OCI-LY7 (cell line): ENCODE measurements at regions not wholly inside any gene's neighbourhood (a gene's known extent, or its start where the extent isn't known, plus 50 kb on each side); places are given as distances from the start of the nearest gene placed in this dataset.

Source experiments
- EZH2phosphoT487 ChIP-seq: fragments of 200-600 bp; sonication (generic); IDR thresholded peaks from 2 replicates; pipeline ENCODE4 v1.6.1; 2018; ENCODE audit warnings: low read depth, borderline replicate concordance, mild to moderate bottlenecking, mixed run types, antibody characterized with exemption, low read length, moderate library complexity, mixed read lengths
- TF ChIP-seq, protein P1 (sequence below): fragments of 200-600 bp; sonication (generic); conservative IDR thresholded peaks from 2 replicates; pipeline ENCODE4 v1.5.1; 2014; ENCODE audit warnings: mild to moderate bottlenecking, antibody characterized with exemption, low read length, moderate library complexity, mixed read lengths

DNA sequence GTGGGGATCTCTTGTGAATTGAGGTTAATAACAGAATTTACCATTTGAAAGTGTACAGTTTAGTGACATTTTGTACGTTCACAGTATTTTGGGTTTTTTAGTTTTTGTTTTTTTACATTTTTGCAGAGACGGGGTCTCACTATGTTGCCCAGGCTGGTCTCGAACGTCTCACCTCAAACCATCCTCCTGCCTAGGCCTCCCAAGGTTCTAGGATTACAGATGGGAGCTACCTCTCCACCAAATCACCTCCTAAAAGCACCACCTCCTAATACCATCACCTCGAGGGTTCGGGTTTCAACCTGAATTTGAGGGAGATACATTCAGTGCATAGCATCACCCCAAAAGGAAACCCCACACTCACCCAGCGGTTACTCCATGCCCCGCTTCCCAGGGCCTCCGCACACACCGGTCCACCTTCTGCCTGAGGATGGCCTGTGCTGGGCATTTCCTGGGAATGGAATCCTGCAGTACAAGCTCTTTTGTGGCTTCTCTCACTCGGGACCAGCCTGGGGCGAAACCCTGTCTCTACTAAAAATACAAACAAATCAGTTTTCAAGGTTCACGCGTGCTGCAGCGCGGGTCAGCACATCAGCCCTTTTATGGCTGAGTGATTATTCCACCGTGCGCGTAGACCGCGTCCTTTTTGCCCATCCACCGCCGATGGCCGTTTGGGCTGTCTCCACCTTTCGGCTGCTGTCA lies 182.7 kb upstream of the CIBAR2 start:
- TF ChIP-seq, protein P1, sequence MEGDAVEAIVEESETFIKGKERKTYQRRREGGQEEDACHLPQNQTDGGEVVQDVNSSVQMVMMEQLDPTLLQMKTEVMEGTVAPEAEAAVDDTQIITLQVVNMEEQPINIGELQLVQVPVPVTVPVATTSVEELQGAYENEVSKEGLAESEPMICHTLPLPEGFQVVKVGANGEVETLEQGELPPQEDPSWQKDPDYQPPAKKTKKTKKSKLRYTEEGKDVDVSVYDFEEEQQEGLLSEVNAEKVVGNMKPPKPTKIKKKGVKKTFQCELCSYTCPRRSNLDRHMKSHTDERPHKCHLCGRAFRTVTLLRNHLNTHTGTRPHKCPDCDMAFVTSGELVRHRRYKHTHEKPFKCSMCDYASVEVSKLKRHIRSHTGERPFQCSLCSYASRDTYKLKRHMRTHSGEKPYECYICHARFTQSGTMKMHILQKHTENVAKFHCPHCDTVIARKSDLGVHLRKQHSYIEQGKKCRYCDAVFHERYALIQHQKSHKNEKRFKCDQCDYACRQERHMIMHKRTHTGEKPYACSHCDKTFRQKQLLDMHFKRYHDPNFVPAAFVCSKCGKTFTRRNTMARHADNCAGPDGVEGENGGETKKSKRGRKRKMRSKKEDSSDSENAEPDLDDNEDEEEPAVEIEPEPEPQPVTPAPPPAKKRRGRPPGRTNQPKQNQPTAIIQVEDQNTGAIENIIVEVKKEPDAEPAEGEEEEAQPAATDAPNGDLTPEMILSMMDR = no peak
- no peak for TF ChIP-seq EZH2phosphoT487
